ENCODE measurements at regions not wholly inside any gene's neighbourhood (a gene's known extent, or its start where the extent isn't known, plus 50 kb on each side); places are given as distances from the start of the nearest gene placed in this dataset.

GRCh38 chr6:147805155-147805554 lies 296.7 kb downstream of the SAMD5 start:
- TF ChIP-seq EP300 (IDR thresholded peaks at IDR 0.05; ENCODE audit: borderline replicate concordance) (no peak), ZBTB7A (IDR thresholded peaks at IDR 0.05; ENCODE audit: low read depth) (no peak), MAX (IDR thresholded peaks at IDR 0.05) (no peak), CEBPB (IDR thresholded peaks at IDR 0.05) (no peak), FOXM1 (IDR thresholded peaks at IDR 0.05; ENCODE audit: borderline replicate concordance, low read depth) (no peak), NFIC (IDR thresholded peaks at IDR 0.05) (no peak), TAF1 (IDR thresholded peaks at IDR 0.05; ENCODE audit: low read depth) (no peak), REST (IDR thresholded peaks at IDR 0.05; ENCODE audit: low read depth) (no peak), RAD21 (IDR thresholded peaks at IDR 0.05; ENCODE audit: low read depth) (no peak), CREB1 (IDR thresholded peaks at IDR 0.05; ENCODE audit: low read depth) (no peak), TCF12 (IDR thresholded peaks at IDR 0.05; ENCODE audit: low read depth) (no peak), EGR1 (IDR thresholded peaks at IDR 0.05) (no peak), YY1 (IDR thresholded peaks at IDR 0.05; ENCODE audit: low read depth) (no peak), TEAD4 (IDR thresholded peaks at IDR 0.05) (no peak)
- TF ChIP-seq, protein P1, sequence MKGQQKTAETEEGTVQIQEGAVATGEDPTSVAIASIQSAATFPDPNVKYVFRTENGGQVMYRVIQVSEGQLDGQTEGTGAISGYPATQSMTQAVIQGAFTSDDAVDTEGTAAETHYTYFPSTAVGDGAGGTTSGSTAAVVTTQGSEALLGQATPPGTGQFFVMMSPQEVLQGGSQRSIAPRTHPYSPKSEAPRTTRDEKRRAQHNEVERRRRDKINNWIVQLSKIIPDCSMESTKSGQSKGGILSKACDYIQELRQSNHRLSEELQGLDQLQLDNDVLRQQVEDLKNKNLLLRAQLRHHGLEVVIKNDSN (IDR thresholded peaks at IDR 0.05) = no peak

DNA sequence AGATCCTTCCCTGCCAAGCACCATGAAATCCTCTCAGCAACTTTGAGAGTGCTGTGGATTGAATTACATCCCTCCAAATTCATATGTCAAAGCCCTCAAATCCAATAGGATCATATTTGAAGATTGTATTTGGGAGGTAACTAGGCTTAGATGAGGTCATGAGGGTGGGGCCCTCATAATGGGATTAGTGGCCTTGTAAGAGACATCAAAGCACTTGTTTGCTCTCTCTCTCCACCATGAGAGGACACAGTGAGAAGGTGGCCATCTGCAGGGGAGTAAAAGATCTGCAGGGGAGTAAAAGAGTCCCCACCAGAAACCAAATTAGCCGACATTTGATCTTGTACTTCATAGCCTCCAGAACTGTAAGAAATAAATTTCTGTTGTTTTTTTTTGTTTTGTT lies 298.2 kb downstream of the SAMD5 start:
- TF ChIP-seq YY1 (IDR thresholded peaks at IDR 0.05; ENCODE audit: low read depth) (no peak), TCF12 (IDR thresholded peaks at IDR 0.05; ENCODE audit: low read depth) (no peak), CREB1 (IDR thresholded peaks at IDR 0.05; ENCODE audit: low read depth) (no peak), EP300 (IDR thresholded peaks at IDR 0.05; ENCODE audit: borderline replicate concordance) (no peak), ZBTB7A (IDR thresholded peaks at IDR 0.05; ENCODE audit: low read depth) (no peak), FOXM1 (IDR thresholded peaks at IDR 0.05; ENCODE audit: borderline replicate concordance, low read depth) (no peak), RAD21 (IDR thresholded peaks at IDR 0.05; ENCODE audit: low read depth) (no peak), EGR1 (IDR thresholded peaks at IDR 0.05) (no peak), MAX (IDR thresholded peaks at IDR 0.05) (no peak), TEAD4 (IDR thresholded peaks at IDR 0.05) (no peak), REST (IDR thresholded peaks at IDR 0.05; ENCODE audit: low read depth) (no peak), NFIC (IDR thresholded peaks at IDR 0.05) (no peak), TAF1 (IDR thresholded peaks at IDR 0.05; ENCODE audit: low read depth) (no peak), CEBPB (IDR thresholded peaks at IDR 0.05) (no peak)
- TF ChIP-seq, protein P1 (IDR thresholded peaks at IDR 0.05) = no peak

DNA sequence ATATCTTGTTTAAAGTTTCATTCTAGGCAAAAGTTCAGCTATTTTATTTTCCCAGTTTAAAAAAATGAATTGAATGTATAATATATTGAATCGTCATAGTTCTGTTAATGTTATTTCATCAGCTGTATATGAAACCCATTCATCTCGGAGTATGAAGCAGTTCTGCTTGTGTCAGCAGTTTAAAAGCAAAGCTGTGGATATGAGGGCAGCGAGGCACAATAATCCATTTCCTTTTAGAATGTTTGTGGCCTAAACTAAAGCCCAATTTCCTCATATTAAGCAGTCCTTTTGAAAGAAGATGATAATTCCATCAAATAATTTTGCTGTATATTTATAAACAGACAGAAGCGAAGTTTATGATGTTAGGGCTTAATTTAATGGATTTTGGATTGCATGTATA lies 300.1 kb downstream of the SAMD5 start:
- no peak for TF ChIP-seq EGR1 (IDR thresholded peaks at IDR 0.05)
- TF ChIP-seq EP300 (IDR thresholded peaks at IDR 0.05; ENCODE audit: borderline replicate concordance) = no peak
- no peak for TF ChIP-seq TCF12 (IDR thresholded peaks at IDR 0.05; ENCODE audit: low read depth)
- TF ChIP-seq YY1 (IDR thresholded peaks at IDR 0.05; ENCODE audit: low read depth) = no peak
- TF ChIP-seq TEAD4 (IDR thresholded peaks at IDR 0.05) = no peak
- TF ChIP-seq, protein P1 (IDR thresholded peaks at IDR 0.05) = no peak
- no peak for TF ChIP-seq RAD21 (IDR thresholded peaks at IDR 0.05; ENCODE audit: low read depth)
- TF ChIP-seq MAX (IDR thresholded peaks at IDR 0.05) = no peak
- no peak for TF ChIP-seq REST (IDR thresholded peaks at IDR 0.05; ENCODE audit: low read depth)
- TF ChIP-seq NFIC (IDR thresholded peaks at IDR 0.05) = no peak
- TF ChIP-seq CREB1 (IDR thresholded peaks at IDR 0.05; ENCODE audit: low read depth) = no peak
- TF ChIP-seq CEBPB (IDR thresholded peaks at IDR 0.05) = no peak
- TF ChIP-seq FOXM1 (IDR thresholded peaks at IDR 0.05; ENCODE audit: borderline replicate concordance, low read depth) = no peak
- TF ChIP-seq ZBTB7A (IDR thresholded peaks at IDR 0.05; ENCODE audit: low read depth) = no peak
- no peak for TF ChIP-seq TAF1 (IDR thresholded peaks at IDR 0.05; ENCODE audit: low read depth)

Data from Ishikawa (cell line).